ENCODE measurements at regions not wholly inside any gene's neighbourhood (a gene's known extent, or its start where the extent isn't known, plus 50 kb on each side); places are given as distances from the start of the nearest gene placed in this dataset.

DNA sequence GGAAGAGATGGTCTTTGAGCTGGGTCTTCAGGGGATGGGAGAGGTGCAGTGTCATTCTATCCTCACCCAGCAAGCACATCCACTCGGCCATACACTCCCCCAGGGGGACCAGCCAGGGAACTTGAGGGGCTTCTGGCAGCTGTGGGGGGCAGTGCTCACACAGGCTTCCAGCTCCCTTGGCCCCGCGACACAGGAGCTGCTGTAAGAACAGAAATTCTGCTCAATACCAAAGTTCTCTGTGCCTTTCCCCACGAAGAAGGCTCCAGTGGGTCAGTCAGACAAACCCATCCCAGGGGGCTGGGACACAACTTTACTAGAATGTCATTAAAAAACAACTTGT lies 289.1 kb upstream of the RTL1 start:
- TF ChIP-seq POLR2A (IDR thresholded peaks at IDR 0.05; ENCODE audit: low read depth, low read length) = no peak
- no peak for TF ChIP-seq TAF1 (IDR thresholded peaks at IDR 0.05; ENCODE audit: low read depth, low read length)
- no peak for TF ChIP-seq POLR2AphosphoS5 (IDR thresholded peaks at IDR 0.05; ENCODE audit: low read depth, low read length)
- no peak for TF ChIP-seq POU2F2 (IDR thresholded peaks at IDR 0.05; ENCODE audit: low read depth, low read length)
- no peak for TF ChIP-seq SPI1 (IDR thresholded peaks at IDR 0.05; ENCODE audit: low read depth, low read length)
